ENCODE measurements at regions not wholly inside any gene's neighbourhood (a gene's known extent, or its start where the extent isn't known, plus 50 kb on each side); places are given as distances from the start of the nearest gene placed in this dataset.

DNA sequence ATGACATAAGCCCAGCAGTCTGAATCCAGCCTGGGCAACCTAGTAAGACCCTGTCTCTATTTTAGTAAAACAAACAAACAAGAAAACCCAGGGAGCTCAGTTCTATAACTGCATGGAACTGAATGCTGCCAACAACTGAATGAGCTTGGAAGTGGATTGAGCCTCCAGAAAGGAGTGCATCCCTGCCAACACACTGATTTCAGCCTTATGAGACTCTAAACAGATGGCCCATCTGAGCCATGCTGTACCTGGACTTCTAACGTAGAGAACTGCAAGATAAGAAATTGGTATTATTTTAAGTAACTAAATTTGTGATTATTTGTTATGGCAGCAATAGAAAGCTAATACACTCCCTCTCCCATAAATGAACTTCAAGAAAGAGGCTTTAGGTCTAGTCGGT, 150.4 kb upstream of the RAI14 start:
- DNase-seq, result no peak

DNA sequence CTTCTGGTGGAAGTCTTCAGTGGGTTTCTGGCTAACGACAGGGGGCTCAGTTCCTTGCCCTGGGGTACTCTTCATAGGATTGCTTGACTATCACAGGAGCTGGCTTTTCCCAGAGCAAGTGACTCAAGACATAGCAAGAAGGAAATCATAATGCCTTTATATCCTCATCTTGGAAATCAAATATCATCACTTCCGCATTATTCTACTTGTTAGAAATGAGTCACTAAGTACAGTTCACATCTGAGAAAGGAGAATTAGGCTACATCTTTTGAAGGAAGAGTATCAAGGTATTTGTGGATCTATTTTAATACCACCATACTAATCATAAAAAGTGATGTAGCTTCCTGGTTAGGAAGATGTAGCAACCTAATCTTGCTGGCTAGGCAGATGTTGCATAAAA, 148.2 kb upstream of the RAI14 start:
- no peak for DNase-seq

DNA sequence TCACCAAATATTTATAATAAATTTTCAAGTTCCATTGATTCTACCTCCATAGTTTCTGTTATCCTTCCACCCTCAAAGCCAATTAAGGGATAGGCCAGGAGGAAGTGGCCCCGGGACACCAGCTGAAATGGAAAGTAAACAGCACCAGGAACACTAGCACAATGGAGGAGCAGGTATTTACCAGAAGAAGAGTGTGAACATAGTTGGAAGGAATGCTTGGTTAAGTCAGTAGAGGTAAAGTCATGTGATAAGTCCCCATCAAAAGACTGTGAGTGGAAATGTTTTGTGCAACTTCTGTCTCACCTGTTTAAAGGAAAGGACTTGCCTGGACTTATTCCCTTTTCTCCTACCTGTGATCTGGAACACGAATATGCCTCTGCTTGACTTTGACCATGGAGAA, 146.7 kb upstream of the RAI14 start:
- DNase-seq, result no peak

DNA sequence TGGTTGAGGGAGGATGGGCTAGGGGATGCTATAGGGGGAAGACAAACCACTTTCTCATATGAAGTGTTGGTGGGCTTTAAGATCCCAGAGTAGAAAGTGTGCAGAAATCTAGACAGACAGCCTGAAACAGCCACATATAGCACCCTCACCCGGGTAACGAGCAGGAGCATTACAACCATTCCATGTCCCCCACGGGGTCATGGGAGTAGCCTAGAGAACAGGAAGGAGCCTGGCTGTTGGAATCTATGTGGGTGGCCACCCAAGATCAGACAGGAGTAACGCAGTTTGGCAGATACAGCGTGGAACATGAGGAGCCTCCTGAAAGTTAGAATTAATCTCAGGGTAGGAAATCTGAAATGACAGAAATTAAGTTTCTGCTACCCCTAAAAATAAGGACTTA, 146.1 kb upstream of the RAI14 start:
- no peak for DNase-seq

DNA sequence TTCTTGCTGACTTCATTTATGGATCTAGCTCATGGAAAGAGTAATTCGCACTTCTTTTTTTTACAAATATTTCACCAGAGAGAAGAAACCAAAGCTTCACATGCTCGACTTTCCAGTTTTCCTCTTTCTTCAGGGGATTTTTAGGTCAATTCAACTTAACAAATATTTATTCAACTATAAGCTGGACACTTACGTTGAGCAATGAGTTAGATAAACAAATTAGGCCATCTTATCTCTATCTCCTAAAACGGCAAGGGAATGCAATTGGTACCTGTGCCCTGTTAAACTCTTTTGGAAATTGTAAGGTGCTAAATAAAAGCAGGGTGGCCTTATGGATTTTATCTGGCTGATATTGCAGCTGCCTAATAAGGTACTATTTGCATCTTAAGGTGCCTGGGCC, 145.1 kb upstream of the RAI14 start:
- no peak for DNase-seq

DNA sequence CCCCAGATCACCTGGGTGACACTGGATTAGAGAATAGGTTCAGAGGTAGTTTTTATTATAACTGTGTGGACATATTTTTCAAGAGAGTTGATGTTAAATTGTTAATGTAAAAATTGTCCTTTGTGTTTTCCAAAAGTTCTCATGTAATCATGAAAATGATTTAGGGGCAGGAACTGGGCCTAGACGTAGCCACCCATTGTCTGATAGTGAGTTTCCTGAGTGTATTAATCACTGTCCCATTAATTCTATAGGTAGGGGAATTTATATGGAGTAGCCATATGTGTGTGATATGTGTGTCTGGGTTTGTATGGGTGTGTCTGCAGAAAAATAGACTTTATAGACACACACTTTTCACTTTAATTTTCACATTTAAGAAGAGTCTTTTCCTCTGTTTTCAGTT, 144.6 kb upstream of the RAI14 start:
- DNase-seq, result no peak

DNA sequence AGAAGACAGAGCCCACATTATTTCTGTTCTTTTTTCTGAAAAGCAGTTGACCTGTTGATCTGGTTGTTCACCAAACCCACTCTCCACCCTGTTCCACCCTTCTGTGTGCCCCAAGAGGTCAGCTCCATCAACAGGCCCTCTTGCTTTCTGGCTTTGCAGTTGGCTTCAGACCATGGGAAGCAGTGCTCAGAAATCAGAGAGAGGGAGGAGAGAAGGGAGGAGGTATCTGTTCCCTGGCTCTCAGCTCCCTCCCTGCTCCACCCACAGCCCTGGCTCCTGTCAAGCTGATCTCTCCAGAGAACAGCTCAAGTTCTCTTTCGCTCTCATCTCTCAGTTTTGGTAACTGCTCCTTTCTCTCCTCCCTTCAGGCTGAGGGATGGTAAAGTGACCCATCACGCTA, 144.2 kb upstream of the RAI14 start:
- DNase-seq, result no peak

DNA sequence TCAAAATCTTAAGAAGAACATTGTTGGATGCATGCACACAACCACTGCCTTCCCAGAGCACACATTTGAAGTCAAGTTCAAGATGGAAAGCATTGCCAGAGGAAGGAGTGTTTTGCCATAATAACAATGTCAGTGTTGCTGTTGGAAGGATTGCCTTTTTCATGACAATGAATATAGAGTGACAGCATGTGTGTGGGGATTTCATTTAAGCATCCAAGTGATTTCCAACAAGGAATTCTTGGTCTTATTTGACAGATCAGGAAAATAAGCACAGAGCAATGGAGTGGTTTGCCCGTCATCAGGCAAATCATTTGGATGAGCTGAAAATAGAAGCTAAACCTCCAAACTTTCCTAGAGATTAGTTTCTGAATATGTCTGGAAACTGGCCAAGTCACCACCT, 140.0 kb upstream of the RAI14 start:
- no peak for DNase-seq

DNA sequence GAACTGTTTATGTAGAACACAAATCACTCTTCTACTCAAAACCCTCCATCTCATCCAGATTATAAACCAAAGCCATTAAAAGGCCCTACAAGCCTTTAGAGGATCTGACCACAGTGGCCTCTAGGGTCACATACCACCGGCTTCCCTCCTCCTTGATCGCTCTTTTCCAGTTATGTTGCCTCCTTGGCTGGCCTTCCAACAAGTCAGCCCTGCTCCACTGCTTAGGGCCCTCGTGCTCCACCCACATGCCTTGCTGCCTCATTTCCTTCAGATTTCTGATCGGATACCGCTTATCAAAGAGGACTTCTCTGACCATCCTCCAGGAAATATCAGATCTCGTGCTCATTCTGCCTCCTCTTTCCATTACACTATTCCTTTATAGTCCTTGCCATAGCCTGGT, 139.4 kb upstream of the RAI14 start:
- DNase-seq, result no peak

DNA sequence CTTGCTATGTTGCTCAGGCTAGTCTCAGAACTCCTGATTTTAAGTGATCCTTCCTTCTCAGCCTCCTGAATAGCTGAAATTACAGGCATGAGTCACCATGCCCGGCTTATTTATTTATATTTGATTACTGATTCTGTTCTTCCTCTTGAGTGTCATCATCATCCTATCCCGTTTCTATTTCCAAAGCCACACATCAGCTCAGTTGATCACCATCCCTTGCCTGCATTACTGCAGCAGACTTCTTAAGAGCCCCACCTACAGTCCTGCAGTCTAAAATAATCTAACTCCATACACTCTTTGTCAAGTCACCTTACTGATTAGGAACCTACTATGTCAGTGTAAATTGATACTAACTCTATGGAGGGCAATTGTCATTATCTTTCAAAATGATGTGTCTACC, 138.9 kb upstream of the RAI14 start:
- DNase-seq, result no peak

DNA sequence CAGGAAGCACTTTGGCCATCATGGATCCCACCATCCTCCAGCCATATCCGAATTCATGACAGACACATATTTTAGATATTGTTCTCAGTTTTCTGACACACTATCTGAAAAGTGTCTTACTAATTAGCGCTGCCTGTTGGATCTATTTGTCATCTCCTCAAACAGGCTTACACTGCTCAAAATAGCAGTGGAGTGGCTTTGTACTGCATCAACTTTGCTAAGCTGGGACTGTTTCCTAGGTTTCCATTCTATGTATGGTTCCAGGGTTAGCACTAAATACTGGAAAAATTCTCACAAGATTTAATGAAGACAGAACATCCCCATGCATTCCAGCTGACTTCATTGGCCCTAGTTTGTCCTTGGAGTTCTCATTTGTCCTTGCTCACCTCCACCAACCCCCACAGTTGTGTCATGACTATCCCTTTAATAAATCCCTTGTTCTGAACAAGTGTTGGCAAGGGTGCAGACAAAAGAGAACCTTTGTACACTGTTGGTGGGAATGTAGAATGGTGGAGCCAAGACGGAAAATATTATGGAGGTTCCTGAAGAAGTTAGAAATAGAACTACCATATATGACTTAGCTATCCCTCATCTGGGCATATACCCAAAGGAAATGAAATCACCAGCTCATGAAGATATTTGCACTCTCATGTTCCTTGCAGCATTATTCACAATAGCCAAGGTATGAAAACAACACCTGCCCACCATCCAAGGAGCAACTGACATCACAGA, 136.5 kb upstream of the RAI14 start:
- no peak for DNase-seq

DNA sequence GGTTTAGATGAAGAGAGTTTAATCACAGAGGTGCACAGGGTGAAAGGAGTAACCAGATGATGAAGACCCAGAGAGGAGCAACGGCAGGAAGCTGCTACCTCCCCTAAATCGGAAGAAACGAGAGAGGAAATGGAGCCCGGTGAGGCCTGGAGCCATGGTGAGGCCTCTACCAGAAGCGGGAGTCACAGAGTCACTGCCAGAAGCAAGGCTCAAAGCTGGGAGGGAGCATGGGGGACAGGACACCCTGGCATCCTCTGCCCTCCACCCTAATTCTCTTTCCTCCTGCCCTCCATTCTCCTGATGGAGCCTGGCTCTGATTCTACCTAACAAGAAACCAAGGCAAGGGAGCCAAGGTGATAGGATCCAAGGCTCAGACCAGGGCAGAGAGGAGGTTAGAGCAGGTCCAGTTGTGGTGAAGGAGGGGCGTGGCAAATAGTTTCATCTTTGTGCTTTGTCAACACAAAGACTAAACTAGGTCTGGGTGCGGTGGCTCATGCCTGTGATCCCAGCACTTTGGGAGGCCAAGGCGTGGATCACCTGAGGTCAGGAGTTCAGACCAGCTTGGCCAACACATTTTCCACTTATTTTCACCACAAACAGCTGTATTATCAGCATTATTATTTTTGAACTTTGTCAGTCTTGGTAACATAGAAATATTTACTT, 134.4 kb upstream of the RAI14 start:
- no peak for DNase-seq

DNA sequence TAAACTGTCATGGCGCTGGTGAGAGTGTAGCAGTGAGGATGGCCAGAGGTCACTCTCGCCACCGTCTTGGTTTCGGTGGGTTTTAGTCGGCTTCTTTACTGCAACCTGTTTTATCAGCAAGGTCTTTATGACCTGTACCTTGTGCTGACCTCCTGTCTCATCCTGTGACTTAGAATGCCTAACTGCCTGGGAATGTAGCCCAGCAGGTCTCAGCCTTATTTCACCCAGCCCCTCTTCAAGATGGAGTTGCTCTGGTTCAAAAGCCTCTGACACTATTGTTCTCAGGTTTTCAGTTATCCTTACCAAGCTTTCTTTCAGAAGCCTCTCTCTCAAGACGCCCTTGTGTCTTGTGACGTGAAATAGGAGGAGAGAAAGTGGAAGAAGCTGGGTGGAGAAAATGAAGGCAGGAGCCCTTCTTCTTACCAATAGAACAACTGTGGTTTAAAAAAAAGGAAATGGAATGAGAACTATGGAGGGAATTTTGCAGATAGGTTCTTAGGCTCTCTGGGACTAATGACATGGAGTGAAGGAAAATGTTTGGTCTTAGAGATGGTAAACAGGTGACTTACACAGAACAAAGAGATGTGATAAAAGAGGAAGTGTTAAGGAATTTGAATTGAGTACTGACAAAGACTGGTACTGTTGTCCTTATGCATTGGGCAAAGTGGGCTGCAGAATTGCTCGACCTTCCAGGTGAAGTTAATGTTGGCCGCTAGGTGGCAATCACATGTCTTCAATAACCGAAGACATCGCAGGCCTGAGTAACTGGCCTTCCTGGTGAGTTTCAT, 133.3 kb upstream of the RAI14 start:
- DNase-seq, result peak; percentile 77

DNA sequence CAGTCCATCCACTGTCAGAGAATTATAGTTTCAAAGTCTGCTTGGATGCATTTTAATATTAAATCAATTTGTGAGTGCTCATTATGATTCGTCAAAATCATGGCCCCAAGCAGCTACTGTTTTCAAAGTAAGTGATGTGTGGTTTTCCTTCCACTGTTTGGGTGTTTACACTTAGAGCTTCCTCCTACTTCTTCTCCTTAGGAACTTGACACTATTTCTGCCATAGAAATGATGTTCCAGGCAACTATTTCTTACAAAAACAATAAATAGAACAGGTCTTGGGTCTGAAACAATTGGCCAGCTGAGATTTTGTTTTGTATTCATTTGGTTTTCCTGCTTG, 132.8 kb upstream of the RAI14 start:
- DNase-seq, result no peak

DNA sequence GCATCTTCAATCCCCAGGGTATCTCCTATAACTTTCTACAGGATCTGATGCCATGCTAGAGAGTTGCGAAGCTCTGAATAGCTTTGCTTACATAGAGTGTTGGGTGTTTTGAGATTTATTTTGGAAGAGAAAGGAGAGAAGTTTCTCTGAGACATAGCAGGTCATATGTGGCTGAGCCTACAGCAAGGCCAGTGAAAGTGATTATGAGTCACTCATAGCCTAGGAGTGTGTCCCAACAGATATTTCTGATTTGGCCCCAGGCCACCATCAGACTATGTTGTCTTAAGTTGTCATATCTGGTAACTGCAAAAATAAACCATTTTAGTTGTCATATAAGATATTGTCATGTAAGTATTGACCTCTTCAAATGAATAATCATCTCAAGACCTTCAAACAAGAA, 132.0 kb upstream of the RAI14 start:
- no peak for DNase-seq

DNA sequence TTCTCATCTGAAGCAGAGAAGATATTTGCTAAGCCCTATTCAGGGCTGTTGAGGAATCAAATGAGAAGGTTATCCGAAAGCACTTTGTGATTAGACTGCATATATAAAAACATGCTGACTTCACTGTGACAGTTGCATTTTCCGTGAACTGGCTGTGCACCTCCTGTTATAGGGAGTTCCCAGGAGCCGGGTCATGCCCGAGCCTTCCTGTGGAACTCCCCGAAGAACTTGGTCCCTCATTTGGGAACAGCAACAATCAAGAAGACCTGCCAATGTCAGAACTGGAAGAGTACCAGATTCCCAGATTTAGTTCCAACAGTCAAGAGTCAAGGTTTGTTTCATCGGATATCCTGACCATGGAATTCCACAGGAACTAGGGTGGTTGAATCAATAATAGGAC, 130.4 kb upstream of the RAI14 start:
- DNase-seq, result no peak

DNA sequence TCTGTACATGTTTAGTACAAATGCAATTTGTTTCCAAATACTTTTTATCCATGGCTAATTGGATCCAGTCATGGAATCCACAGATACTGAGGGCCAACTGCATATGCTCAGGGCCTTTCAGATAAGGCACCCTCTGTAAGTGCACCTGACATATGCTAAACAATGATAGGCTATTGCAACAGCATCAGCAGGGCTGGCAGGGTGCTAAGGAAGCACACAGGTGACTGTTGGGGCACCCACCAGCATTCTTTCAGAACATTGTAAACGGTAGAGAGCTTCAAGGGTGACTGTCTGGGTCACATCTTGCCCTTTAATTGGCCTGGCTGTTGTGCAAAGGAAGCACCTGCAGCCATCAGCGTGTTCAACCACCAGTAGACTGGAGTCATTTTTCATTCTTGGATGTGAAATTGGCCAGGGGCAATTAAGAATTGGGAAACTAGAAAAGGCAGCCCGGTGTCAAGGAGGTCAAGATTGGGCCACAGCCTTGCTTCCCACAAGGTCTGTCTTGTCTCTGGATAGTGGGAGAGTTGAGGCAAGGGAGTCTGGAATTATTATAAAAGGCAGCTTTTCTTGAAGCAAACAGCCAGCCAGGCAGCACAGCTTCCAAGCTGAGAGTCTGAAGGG, 129.3 kb upstream of the RAI14 start:
- no peak for DNase-seq

DNA sequence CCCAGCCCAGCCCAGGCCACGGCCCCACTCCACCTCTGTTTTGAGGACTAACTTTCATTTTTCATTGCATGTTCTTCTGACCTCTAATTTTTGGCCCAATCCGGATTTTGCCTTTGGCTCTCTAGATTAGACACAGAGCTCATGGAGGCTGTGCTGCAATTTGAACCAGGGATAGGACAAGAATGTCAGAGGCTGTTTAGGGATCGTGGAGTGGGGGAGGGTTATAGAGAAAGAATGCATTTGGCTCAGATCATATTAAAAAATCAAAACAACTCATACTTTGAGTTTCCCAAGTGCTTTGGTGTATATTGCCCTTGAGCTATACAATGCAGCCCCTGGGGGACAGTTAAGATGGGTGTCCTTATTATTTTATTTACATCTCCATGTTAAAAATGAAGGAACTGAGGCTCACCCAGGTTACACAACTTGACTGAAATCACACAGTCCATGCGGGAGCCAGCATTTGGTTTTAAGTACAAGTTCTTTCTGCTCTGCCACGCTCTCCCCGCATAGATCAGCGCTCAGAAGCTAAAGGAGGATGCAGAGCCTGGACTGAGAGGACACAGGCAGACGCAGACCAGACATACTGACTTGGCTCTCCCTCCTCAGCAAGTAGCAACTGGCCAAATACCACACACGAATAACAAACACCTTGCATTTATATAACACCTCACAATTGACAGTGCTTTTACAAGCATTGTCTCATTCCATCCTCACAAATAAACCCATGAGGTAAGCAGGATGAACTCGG, 126.4 kb upstream of the RAI14 start:
- DNase-seq, result no peak

DNA sequence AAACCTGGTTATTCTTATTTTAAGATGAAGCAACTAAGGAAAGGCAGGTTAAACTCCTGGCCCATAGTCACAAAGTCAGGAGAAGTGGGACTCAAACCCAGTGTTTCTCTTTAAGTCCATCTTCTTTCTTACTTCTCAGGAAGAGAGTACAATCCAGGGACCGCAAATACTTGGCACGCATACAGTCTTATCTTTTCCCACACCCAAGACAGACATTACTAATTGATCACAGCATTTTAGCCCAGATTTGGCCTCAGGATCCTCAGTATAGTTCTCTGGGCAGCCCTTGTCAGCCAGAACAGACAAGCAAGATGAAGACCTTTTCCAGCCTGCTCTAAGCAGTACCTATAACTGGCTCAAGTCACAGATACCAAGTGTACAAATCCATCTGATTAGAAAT, 125.5 kb upstream of the RAI14 start:
- no peak for DNase-seq

DNA sequence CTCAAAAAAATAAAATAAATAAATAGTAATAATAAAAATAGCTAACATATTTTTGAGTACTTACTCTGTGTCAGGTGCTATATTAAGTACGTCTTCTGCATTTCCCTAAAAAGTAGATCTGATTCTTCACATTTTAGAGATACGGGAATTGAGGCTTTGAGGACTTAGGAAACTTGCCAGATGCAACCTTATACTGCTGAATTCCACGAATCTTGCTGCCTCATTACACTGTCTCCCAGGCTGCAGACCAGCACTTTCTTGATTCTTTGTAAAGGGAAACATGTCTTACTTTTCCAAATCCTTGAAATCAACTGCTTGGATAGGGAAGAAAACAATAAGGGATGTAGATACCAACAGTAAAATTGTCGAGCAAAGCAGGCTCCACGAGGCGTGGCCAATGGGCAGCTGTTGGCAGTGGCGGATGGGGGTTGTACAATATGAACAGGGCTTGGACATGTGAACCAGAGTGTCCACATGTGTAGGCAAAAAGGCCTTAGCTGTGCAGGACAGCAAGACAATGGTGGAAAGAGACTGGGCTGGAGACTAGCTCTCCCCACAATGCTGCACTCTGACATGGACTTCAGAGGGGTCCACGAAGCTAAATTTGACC, 124.3 kb upstream of the RAI14 start:
- no peak for DNase-seq
